Kidney epithelial cell (primary cell): ENCODE measurements at regions not wholly inside any gene's neighbourhood (a gene's known extent, or its start where the extent isn't known, plus 50 kb on each side); places are given as distances from the start of the nearest gene placed in this dataset.
"Not testable (repeated sequence)": the region's sequence is repeated elsewhere in the genome, so short reads cannot be mapped to it uniquely, and the experiment has no call there.

Experiments used
- DNase-seq: peaks from one replicate; pipeline ENCODE4 v3.0.0-alpha.2; 2010; ENCODE audit warnings: low read depth
- H3K27me3 ChIP-seq: 2 replicates; pipeline ENCODE4 v1.6.0; 2011; ENCODE audit warnings: low read length; ENCODE audit not compliant: control insufficient read depth, insufficient read depth
- H3K36me3 ChIP-seq: 2 replicates; pipeline ENCODE4 v1.5.1; 2011; ENCODE audit warnings: low read length; ENCODE audit not compliant: control insufficient read depth, insufficient read depth
- H3K4me3 ChIP-seq: 2 replicates; pipeline ENCODE4 v1.5.1; 2011; ENCODE audit warnings: low read depth, mild to moderate bottlenecking, control low read depth, low read length
- TF ChIP-seq, protein P1 (sequence below): IDR thresholded peaks from 2 replicates; pipeline ENCODE4 v1.5.1; 2011; ENCODE audit warnings: mild to moderate bottlenecking, moderate library complexity, low read length, control low read depth, inconsistent platforms; ENCODE audit not compliant: insufficient read depth, poor library complexity, severe bottlenecking

DNA sequence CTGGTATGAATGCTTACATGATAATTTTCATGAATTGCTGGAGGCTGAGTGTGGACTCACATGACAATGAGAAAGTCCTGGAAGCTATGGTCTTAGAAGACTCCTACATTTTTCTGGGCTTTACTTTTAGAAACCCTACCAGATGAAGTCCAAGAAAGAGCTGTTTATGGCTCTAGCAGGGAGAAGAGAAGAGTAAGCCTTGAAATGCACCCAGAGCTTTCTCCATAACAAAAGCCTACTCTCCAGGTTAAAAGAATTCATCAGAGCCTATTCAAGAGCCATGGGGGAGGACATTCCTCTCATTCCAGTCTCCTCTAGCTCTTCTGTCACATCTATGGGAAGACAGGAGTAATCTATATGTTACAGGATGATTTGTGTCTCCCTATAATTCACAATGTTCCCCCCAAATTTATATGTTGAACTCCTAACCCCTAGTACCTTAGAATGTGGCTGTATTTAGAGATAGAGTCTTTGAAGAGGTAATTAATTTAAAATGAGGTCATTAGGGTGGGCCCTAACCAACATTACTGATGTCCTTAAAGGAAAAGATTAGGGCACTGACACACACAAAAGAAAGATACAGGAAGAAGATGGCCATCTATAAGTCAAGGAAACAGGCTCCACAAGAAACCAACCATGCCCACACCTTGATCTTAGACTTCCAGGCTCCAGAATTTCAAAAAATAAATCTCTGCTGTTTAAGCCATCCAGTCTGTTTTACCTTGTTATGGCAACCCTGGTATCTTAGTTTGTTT, 193.8 kb upstream of the PTER start:
- no peak for DNase-seq
- no peak overlapping the region for H3K4me3 ChIP-seq
- no peaks in the 10 kb centered on the region for H3K36me3 ChIP-seq
- H3K27me3 ChIP-seq: no peaks in the 10 kb centered on the region
- TF ChIP-seq, protein P1, sequence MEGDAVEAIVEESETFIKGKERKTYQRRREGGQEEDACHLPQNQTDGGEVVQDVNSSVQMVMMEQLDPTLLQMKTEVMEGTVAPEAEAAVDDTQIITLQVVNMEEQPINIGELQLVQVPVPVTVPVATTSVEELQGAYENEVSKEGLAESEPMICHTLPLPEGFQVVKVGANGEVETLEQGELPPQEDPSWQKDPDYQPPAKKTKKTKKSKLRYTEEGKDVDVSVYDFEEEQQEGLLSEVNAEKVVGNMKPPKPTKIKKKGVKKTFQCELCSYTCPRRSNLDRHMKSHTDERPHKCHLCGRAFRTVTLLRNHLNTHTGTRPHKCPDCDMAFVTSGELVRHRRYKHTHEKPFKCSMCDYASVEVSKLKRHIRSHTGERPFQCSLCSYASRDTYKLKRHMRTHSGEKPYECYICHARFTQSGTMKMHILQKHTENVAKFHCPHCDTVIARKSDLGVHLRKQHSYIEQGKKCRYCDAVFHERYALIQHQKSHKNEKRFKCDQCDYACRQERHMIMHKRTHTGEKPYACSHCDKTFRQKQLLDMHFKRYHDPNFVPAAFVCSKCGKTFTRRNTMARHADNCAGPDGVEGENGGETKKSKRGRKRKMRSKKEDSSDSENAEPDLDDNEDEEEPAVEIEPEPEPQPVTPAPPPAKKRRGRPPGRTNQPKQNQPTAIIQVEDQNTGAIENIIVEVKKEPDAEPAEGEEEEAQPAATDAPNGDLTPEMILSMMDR: no peak

DNA sequence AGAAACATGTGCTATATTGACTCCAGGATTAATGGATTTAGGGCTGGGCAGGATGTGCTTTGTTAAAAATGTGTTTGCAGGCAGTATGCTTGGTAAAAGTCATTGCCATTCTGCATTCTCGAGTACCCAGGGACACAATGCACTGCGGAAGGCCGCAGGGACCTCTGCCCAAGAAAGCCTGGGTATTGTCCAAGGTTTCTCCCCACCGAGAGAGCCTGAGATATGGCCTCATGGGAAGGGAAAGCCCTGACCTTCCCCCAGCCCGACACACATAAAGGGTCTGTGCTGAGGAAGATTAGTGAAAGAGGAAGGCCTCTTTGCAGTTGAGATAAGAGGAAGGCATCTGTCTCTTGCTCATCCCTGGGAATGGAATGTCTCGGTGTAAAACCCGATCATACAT, 186.7 kb upstream of the PTER start:
- not testable (repeated sequence) for H3K27me3 ChIP-seq, H3K36me3 ChIP-seq, H3K4me3 ChIP-seq, DNase-seq

DNA sequence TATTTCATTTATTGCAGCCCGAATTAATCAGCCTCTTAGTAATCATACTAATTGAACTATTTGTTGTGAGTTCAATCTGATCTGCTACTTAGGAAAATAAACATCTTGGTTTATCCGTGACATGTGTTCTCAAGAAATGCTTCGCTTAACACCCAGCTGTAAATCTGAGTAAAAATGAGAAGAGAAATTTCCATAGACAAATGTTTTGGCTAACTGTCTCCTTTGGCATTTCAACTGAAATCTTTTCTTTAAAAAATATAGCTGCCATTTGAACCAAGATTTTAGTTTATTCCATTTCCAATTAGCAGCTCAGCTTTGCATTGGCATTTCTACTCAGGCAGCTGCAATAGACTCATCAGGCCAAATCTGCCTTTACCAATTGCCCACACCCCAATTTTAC, 180.5 kb upstream of the PTER start:
- H3K4me3 ChIP-seq: no peak overlapping the region
- TF ChIP-seq, protein P1: no peak
- no peaks in the 10 kb centered on the region for H3K36me3 ChIP-seq
- DNase-seq: no peak
- no peaks in the 10 kb centered on the region for H3K27me3 ChIP-seq

DNA sequence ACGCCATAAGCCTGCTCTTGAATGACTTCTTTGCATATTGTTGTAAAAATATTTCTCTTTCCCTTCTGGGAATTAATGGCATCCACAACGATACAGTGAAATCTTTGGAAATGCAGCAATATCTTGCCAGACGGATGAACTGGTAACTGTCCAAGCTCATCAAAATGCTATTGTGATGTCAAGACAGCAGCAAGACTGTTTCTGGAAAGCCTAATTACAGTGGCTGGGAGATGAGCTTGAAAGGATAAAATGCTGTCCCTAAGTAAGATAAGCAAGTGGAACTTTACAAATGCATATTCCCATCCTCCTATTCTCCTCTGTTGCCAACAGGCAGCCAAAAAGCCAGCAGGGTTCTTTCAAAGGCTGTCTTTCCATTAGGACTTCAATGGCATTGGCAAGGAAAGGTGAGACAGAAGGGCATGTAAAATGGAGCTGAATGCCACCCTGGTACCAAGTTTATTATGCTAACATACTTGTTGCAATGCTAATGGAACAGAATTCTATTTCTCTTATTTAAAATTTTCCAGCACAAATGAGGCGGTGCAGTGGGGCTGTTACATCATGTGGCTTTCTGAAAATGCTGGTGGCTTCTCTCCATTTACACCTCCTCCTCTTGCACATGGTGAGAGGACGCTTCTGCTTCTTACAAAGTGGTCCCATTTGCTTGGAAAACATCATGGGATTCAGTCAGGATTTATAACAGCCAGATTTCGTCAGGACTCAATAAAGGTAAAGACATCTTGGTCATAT, 178.3 kb upstream of the PTER start:
- TF ChIP-seq, protein P1: no peak
- Histone ChIP-seq H3K36me3 (no peaks in the 10 kb centered on the region), H3K27me3 (no peaks in the 10 kb centered on the region), H3K4me3 (no peak overlapping the region)
- DNase-seq: no peak

DNA sequence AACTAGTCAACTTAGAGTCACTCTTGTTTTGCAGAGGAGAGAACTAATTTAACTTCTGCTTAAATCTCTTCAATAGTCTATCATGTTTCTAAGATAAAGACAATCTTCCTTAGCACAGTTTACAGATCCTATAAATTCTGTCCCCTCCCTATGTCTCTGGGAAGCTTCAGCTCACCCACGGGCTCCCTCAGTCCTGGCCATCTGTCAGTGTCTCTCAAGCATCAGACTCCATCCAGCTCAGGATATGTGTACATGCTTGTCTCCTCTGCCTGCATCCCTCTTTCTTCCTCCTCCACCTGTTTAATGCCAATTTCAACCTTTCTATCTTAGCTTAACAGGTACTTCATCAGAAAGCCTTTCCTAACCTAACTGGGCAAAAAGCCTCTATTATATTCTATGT, 177.1 kb upstream of the PTER start:
- H3K4me3 ChIP-seq: no peak overlapping the region
- TF ChIP-seq, protein P1: no peak
- H3K27me3 ChIP-seq: no peaks in the 10 kb centered on the region
- no peak for DNase-seq
- no peaks in the 10 kb centered on the region for H3K36me3 ChIP-seq

DNA sequence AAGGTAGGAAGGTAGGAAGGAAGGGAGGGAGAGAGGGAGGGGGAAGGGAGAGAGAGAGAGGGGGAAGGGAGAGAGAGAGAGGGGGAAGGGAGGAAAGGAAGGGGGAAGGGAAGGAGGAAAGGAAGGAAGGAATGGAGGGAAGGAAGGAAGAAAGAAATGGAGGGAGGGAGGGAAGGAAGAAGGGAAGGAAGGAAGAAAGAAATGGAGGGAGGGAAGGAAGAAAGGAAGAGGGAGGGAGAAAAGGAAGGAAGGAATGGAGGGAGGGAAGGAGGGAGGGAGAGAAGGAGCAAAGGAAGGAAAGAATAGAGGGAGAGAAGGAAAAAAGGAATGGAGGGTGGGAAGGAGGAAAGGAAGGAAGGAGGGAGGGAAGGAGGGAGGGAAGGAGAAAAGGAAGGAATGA, 176.4 kb upstream of the PTER start:
- TF ChIP-seq, protein P1: no peak
- no peak overlapping the region for H3K4me3 ChIP-seq

More for the DNA sequence above, 176.4 kb upstream of the PTER start:
- no peaks in the 10 kb centered on the region for H3K27me3 ChIP-seq
- no peak for DNase-seq
- no peaks in the 10 kb centered on the region for H3K36me3 ChIP-seq
